ENCODE measurements at regions not wholly inside any gene's neighbourhood (a gene's known extent, or its start where the extent isn't known, plus 50 kb on each side); places are given as distances from the start of the nearest gene placed in this dataset.

DNA sequence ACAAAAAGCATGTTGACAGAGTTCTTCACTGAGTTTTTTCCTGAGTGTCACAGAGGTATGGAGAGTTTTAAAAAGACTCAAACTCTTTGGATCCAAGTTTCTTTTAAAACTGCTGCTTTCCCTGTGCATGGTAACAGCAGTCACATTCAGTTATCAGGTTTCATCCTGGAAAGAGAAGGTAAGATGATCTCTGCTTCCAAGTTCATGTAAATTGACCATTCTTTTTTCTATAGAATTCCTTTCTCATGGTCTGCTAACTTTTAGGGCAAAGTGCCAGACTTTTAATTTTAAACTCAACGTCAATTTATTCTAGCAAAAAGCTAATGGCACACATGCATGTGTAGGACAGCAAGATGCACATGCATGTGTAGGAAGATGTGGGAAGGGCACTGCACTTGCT, 52.5 kb upstream of the PRLR start:
- no peak for DNase-seq

DNA sequence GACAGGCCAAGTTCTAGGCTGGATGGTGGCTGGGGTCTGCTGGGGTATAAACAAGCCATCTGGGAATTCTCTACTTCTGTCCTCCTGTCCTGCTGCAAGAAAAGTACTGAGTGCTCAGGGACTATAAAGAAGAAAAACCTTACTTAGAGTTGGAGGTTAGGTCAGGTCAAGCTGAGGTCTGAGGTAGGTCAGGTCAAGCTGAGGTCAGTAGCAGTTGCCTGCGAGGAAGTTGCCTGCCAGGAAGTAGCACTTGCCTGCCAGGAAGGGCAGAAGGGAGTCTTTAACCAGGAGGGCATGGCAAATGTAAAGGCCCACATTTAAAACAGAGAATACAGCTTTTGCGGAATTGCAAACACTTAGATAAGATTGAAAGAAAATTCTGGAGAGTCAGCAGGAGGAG, 51.3 kb upstream of the PRLR start:
- DNase-seq: no peak

Data from anterior cingulate cortex (tissue), 58 donors.